ENCODE measurements at regions not wholly inside any gene's neighbourhood (a gene's known extent, or its start where the extent isn't known, plus 50 kb on each side); places are given as distances from the start of the nearest gene placed in this dataset.

DNA sequence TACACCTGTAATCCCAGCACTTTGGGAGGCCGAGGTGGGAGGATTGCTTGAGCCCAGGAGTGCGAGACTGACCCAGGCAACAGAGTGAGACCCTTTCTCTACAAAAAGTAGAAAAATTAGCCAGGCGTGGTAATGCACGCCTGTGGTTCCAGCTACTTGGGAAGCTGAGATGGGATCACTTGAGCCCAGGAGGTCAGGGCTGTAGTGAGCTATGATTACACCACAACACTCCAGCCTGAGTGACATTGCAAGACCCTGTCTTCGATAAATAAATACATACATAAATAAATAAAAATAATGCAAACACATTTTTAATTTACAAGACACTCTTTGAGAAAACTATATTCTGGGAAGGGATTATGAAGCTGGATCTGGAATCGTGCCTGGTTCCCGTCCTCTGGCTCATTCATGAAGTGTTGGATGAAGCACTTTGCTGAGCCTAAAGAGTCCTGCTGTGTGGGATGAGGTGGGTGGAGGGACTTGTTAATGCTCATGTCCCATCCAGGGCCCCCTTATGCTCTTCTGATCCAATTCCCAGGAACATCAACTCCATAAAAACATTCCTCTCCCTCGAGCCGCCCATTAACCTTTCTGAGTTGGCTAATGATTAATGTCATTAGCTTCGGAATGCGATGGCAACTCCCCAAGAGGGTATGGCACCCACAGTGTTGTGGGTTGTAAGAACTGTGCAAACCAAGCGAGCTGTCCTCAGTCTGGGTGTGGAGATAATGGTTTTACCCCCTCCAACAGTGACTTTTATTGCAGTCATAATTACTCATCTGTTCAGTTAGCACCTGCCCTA is 236.3 kb downstream of the BAMBI start:
- H3K27ac ChIP-seq: no peak overlapping the region
- no peak overlapping the region for H3K4me3 ChIP-seq
- no peaks in the 10 kb centered on the region for H3K36me3 ChIP-seq
- no peaks in the 10 kb centered on the region for H3K9me3 ChIP-seq
- no peak for ATAC-seq (ENCODE audit: insufficient number of reproducible peaks, low FRiP score, low read depth)
- TF ChIP-seq, protein P1, sequence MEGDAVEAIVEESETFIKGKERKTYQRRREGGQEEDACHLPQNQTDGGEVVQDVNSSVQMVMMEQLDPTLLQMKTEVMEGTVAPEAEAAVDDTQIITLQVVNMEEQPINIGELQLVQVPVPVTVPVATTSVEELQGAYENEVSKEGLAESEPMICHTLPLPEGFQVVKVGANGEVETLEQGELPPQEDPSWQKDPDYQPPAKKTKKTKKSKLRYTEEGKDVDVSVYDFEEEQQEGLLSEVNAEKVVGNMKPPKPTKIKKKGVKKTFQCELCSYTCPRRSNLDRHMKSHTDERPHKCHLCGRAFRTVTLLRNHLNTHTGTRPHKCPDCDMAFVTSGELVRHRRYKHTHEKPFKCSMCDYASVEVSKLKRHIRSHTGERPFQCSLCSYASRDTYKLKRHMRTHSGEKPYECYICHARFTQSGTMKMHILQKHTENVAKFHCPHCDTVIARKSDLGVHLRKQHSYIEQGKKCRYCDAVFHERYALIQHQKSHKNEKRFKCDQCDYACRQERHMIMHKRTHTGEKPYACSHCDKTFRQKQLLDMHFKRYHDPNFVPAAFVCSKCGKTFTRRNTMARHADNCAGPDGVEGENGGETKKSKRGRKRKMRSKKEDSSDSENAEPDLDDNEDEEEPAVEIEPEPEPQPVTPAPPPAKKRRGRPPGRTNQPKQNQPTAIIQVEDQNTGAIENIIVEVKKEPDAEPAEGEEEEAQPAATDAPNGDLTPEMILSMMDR (IDR thresholded peaks at IDR 0.05): no peak
- no peak for DNase-seq (ENCODE audit: low spot score)
- H3K27me3 ChIP-seq (replicated peaks; ENCODE audit: insufficient read depth): no peaks in the 10 kb centered on the region
- peaks cover 4 to 23% of the 10 kb centered on the region in 2 donors for H3K4me1 ChIP-seq (ENCODE audit: control insufficient read depth in 1 of 2, low read depth in 2 of 2)

DNA sequence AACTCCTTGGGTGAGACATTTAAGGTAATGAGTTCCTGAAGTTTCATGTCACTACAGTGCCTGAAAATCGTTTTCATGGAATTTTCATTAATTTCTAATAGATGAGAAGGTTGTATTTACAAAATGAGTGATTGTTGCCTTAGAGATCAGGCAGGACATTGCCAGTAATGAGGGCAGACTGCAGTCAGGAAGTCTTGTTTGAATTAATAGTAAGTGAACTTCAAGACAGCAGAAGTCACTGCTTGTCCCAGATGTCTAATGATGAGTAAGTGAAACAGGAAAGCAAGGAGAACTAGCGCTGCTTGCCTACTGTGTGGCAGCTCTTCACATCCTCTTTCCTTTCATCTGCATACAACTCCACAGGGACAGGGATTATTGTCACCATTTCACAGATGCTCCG is 237.4 kb downstream of the BAMBI start:
- Histone ChIP-seq H3K27me3 (replicated peaks; ENCODE audit: insufficient read depth) (no peaks in the 10 kb centered on the region), H3K4me3 (no peak overlapping the region), H3K9me3 (no peaks in the 10 kb centered on the region), H3K27ac (no peak overlapping the region), H3K36me3 (no peaks in the 10 kb centered on the region), H3K4me1 (ENCODE audit: control insufficient read depth in 1 of 2, low read depth in 2 of 2) (peaks cover 4 to 23% of the 10 kb centered on the region in 2 donors)
- no peak for ATAC-seq (ENCODE audit: insufficient number of reproducible peaks, low FRiP score, low read depth)
- DNase-seq (ENCODE audit: low spot score): no peak
- TF ChIP-seq, protein P1 (IDR thresholded peaks at IDR 0.05): no peak

DNA sequence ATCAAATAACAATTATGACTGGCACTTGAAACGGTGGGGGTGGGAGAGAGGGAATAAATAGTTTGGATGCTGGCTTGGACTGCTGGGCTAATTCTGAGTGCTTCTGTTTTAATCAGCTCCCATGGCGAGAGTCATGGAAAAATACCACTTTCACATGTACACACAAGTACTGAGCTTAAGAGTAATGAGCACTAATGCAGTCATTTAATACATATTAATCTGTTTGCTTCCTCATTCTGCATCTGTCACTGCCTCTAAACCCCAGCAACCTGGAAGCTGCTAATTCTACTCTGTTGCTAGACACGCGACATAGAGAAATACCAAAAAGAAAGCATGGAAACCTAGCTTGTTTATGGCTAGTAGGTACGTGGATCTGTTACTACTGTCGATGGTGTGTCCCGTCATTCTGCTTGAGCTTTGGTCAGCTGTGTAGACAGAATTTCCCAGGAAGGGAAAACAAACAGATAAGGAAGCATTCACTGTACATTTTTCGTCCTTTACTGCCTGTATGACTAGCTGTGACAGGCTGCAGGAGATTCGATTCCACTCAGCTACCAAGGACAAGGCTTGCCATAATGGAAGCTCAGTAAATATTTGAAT is 238.8 kb downstream of the BAMBI start:
- DNase-seq (ENCODE audit: low spot score): no peak
- Histone ChIP-seq H3K36me3 (no peaks in the 10 kb centered on the region), H3K27ac (no peak overlapping the region), H3K4me1 (ENCODE audit: control insufficient read depth in 1 of 2, low read depth in 2 of 2) (peaks cover 0 to 13% of the 10 kb centered on the region in 2 donors), H3K4me3 (no peak overlapping the region), H3K9me3 (no peaks in the 10 kb centered on the region), H3K27me3 (replicated peaks; ENCODE audit: insufficient read depth) (no peaks in the 10 kb centered on the region)
- ATAC-seq (ENCODE audit: insufficient number of reproducible peaks, low FRiP score, low read depth): no peak
- TF ChIP-seq, protein P1 (IDR thresholded peaks at IDR 0.05): no peak

DNA sequence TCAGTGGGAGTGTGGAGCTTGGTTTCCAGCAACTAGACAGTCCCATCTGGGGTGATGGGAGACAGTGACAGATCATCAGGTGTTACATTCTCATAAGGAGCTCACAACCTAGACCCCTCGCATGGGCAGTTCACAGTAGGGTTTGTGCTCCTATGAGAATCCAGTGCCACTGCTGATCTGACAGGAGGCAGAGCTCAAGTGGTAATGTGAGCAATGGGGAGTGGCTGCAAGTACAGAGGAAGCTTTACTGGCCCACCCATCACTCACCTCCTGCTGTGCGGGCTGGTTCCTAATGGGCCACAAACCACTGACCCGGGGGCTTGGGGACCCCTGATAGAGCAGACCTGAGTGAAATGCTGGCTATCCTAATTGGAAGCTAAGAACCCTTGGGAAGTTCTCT is 242.8 kb downstream of the BAMBI start:
- H3K27ac ChIP-seq: no peak overlapping the region
- TF ChIP-seq, protein P1 (IDR thresholded peaks at IDR 0.05): no peak
- H3K4me1 ChIP-seq (ENCODE audit: control insufficient read depth in 1 of 2, low read depth in 2 of 2): peaks cover 0 to 6% of the 10 kb centered on the region in 2 donors
- ATAC-seq (ENCODE audit: insufficient number of reproducible peaks, low FRiP score, low read depth) (no peak), DNase-seq (ENCODE audit: low spot score) (no peak)
- no peaks in the 10 kb centered on the region for H3K27me3 ChIP-seq (replicated peaks; ENCODE audit: insufficient read depth)
- no peaks in the 10 kb centered on the region for H3K36me3 ChIP-seq
- no peaks in the 10 kb centered on the region for H3K9me3 ChIP-seq
- no peak overlapping the region for H3K4me3 ChIP-seq

DNA sequence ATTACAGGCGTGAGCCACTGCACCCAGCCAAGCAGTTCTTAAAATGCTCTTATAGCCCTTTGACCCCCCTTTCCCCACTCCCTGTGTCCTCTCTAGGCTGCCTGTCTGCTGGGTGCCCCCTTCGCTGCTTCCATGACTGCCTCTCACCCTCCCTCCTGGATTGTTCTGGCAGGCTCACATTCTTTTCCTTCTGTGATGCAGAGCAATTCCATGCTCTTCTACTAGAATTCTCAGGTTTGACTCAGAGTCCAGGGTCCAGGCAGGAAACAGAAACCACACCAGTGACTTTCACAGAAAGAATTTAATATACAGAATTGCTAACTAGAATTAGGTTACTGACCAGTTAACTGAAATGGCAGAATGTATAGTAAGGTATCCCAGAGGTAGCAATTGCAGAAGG is 244.8 kb downstream of the BAMBI start:
- Histone ChIP-seq H3K4me1 (ENCODE audit: control insufficient read depth in 1 of 2, low read depth in 2 of 2) (peaks cover 0 to 6% of the 10 kb centered on the region in 2 donors), H3K27ac (no peak overlapping the region), H3K27me3 (replicated peaks; ENCODE audit: insufficient read depth) (no peaks in the 10 kb centered on the region), H3K9me3 (no peaks in the 10 kb centered on the region), H3K4me3 (no peak overlapping the region), H3K36me3 (no peaks in the 10 kb centered on the region)
- ATAC-seq (ENCODE audit: insufficient number of reproducible peaks, low FRiP score, low read depth) (no peak), DNase-seq (ENCODE audit: low spot score) (no peak)
- TF ChIP-seq, protein P1 (IDR thresholded peaks at IDR 0.05): no peak

Measured in thoracic aorta (tissue), 2 donors.